GM12878 (cell line): ENCODE measurements at regions not wholly inside any gene's neighbourhood (a gene's known extent, or its start where the extent isn't known, plus 50 kb on each side); places are given as distances from the start of the nearest gene placed in this dataset.

Experiments
- CHD2 ChIP-seq: IDR thresholded peaks from 2 replicates; pipeline ENCODE4 v1.6.1; 2011; ENCODE audit warnings: low read depth, low read length, improper control_type of control experiment, borderline replicate concordance
- CTCF ChIP-seq, 3 experiments: IDR thresholded peaks in 2 of 3; conservative IDR thresholded peaks in 1 of 3; 2 replicates each; pipeline ENCODE4 v1.5.1; 2011; ENCODE audit warnings: low read depth in 3 of 3, low read length in 3 of 3, mild to moderate bottlenecking in 3 of 3, control low read depth in 2 of 3, moderate library complexity in 2 of 3, inconsistent platforms in 1 of 3, mixed read lengths in 1 of 3; ENCODE audit not compliant: control insufficient read depth in 2 of 3, insufficient read depth in 1 of 3; ENCODE audit errors: extremely low read depth in 1 of 3
- POLR2A ChIP-seq: IDR thresholded peaks from 2 replicates; pipeline ENCODE4 v1.6.1; 2011; ENCODE audit warnings: low read depth, mild to moderate bottlenecking, low read length
- USF2 ChIP-seq: IDR thresholded peaks from 2 replicates; pipeline ENCODE4 v1.6.1; 2011; ENCODE audit warnings: low read depth, low read length, improper control_type of control experiment, borderline replicate concordance
- ZBTB11 ChIP-seq: fragments of 450-650 bp; formaldehyde crosslinking; IDR thresholded peaks from 2 replicates; pipeline ENCODE4 v1.5.0; 2022; ENCODE audit warnings: mild to moderate bottlenecking, missing genetic modification characterization
- ZNF274 ChIP-seq: IDR thresholded peaks from one replicate; pipeline ENCODE4 v1.8.0; 2011; ENCODE audit not compliant: insufficient read length, insufficient read depth

GRCh38 chr11:45428116-45428515 lies 142.0 kb upstream of the SYT13 start:
- no peak for TF ChIP-seq CTCF (IDR thresholded peaks at IDR 0.05 in 2 of 3, conservative IDR thresholded peaks at IDR 0.05 in 1 of 3; ENCODE audit: control insufficient read depth in 2 of 3, extremely low read depth in 1 of 3, insufficient read depth in 1 of 3, low read depth in 3 of 3, low read length in 3 of 3)
- no peak for TF ChIP-seq ZNF274
- no peak for TF ChIP-seq POLR2A
- no peak for TF ChIP-seq ZBTB11 (CRISPR knock-in tag)
- no peak for TF ChIP-seq USF2
- no peak for TF ChIP-seq CHD2
